Effector memory CD4-positive, alpha-beta T cell (primary cell): ENCODE measurements at regions not wholly inside any gene's neighbourhood (a gene's known extent, or its start where the extent isn't known, plus 50 kb on each side); places are given as distances from the start of the nearest gene placed in this dataset.
"Not testable (repeated sequence)": the region's sequence is repeated elsewhere in the genome, so short reads cannot be mapped to it uniquely, and the experiment has no call there.

Experiments
- DNase-seq, 3 donors: peaks; one replicate each; pipeline ENCODE4 v3.0.0-alpha.2; 2020
- H3K27ac ChIP-seq: 2 replicates; pipeline ENCODE4 v1.7.0; 2013; ENCODE audit warnings: mild to moderate bottlenecking, low read length, moderate library complexity; ENCODE audit not compliant: insufficient read depth, poor library complexity, severe bottlenecking
- H3K27me3 ChIP-seq: replicated peaks from 2 replicates; pipeline ENCODE4 v1.7.0; 2013; ENCODE audit warnings: mild to moderate bottlenecking, low read length; ENCODE audit not compliant: insufficient read depth, control insufficient read depth, poor library complexity, severe bottlenecking
- H3K36me3 ChIP-seq: 2 replicates; pipeline ENCODE4 v1.7.0; 2013; ENCODE audit warnings: mild to moderate bottlenecking, low read length, moderate library complexity; ENCODE audit not compliant: control insufficient read depth, insufficient read depth
- H3K4me1 ChIP-seq: 2 replicates; pipeline ENCODE4 v1.7.0; 2013; ENCODE audit warnings: low read length, mild to moderate bottlenecking; ENCODE audit not compliant: control insufficient read depth, insufficient read depth, poor library complexity, severe bottlenecking
- H3K4me3 ChIP-seq: 2 replicates; pipeline ENCODE4 v1.7.0; 2013; ENCODE audit warnings: low read length, low read depth, mild to moderate bottlenecking; ENCODE audit not compliant: insufficient read depth, poor library complexity, severe bottlenecking
- H3K9me3 ChIP-seq: 2 replicates; pipeline ENCODE4 v1.7.0; 2013; ENCODE audit warnings: mild to moderate bottlenecking, low read length, moderate library complexity; ENCODE audit not compliant: control insufficient read depth

DNA sequence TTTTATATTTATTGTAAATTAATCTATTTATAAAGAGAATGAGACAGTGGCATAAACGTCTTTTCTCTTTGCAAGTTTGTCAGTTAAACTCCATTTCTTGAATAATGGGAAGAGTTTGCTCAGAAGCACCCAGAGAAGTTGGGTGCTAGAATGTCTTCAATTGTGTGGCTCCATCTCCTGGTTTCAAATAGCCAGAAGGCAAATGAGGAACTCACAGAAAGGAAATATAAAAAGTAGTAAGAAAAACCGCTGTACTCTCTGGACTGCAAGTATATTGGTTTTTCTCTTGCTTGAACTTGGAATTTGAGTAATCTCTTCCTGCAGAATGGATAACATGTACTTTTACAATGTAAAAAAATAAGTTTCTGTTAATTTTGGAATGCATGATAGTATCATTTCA lies 217.5 kb downstream of the DPY19L2 start:
- no peak for DNase-seq
- H3K36me3 ChIP-seq: no peaks in the 10 kb centered on the region
- no peaks in the 10 kb centered on the region for H3K27me3 ChIP-seq
- H3K4me3 ChIP-seq: no peak overlapping the region
- no peaks in the 10 kb centered on the region for H3K9me3 ChIP-seq
- no peaks in the 10 kb centered on the region for H3K4me1 ChIP-seq
- H3K27ac ChIP-seq: no peak overlapping the region

DNA sequence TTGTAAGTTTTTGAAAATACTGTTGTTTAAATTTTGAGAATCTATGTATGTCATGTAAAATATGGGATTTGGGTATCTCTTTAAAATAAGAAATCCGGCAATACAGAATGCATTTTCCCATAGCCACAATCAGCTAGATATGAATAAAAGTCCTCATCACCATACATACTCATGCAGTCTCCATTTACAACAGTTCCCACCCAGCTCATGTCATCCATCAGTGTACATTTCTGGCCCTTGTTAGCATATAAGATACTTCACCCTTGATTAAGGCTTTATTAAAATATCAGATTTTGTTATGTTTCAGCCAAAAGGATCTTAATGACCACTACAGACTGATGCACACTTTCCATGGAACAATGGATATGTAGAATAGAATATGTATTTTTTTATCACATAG lies 218.0 kb downstream of the DPY19L2 start:
- no peak for DNase-seq
- no peaks in the 10 kb centered on the region for H3K4me1 ChIP-seq
- H3K27ac ChIP-seq: no peak overlapping the region
- H3K36me3 ChIP-seq: no peaks in the 10 kb centered on the region
- H3K4me3 ChIP-seq: no peak overlapping the region
- no peaks in the 10 kb centered on the region for H3K9me3 ChIP-seq
- no peaks in the 10 kb centered on the region for H3K27me3 ChIP-seq

DNA sequence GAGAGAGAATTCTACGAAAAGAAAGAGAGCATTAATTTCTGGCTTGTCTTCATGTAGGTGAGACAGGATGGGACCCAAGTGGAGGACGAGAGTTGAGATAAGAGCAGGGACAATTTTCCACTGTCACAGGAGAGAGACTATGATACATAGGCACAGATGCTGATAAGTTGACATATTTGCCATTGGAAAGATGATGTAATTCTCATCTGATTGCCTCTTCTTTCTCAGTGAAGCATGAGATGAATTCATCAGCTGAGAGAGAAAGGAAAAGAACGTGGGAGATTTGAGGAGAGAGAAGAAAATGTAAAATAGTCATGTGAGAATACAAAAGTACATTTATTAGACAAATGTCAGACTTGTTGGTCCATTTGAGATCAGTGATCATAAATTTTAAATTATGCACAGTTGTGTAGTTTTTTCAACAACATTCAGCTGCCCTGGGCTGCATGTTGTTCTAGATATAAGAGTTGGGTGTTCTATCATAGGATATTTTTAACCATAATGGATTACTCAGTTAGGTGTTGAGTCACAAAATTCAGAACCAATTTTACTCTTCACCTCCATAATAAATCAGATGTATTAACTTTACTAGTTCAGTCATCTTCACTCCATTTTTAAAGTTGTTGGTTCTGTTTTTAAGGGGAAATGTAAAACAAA lies 222.9 kb downstream of the DPY19L2 start:
- Histone ChIP-seq H3K4me3 (no peak overlapping the region), H3K27me3 (no peaks in the 10 kb centered on the region), H3K27ac (no peak overlapping the region), H3K36me3 (no peaks in the 10 kb centered on the region), H3K9me3 (no peaks in the 10 kb centered on the region), H3K4me1 (no peaks in the 10 kb centered on the region)
- DNase-seq: no peak

DNA sequence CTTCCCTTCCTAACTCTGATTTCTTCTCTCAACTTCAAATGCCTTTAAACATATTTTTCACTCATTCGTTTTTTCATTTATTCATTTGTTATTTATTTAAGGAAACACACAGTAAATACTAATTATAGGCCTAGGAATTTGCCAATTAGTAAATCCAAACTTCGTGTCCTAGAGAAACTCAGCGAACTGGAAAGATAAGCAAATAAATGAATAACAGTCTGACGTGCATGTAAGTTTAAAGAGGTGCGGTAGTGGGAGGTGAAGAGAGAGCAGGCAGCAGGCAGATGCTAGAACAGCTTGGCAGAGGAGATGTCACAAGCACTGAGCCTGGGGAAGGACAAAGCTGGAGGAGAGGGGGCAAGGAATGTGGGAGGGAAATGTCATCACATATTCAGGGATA lies 228.2 kb downstream of the DPY19L2 start:
- H3K4me3 ChIP-seq: no peak overlapping the region
- H3K9me3 ChIP-seq: no peaks in the 10 kb centered on the region
- H3K36me3 ChIP-seq: no peaks in the 10 kb centered on the region
- no peak for DNase-seq
- no peaks in the 10 kb centered on the region for H3K4me1 ChIP-seq
- H3K27me3 ChIP-seq: no peaks in the 10 kb centered on the region
- H3K27ac ChIP-seq: no peak overlapping the region

DNA sequence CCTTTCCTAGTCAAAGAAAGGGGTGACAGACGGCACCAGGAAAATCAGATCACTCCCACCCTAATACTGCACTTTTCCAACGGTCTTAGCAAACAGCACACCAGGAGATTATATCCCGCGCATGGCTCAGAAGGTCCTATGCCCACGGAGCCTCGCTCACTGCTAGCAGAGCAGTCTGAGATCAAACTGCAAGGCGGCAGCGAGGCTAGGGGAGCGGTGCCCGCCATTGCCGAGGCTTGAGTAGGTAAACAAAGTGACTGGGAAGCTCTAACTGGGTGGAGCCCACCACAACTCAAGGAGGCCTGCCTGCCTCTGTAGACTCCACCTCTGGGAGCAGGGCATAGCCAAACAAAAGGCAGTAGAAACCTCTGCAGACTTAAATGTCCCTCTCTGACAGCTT lies 233.9 kb downstream of the DPY19L2 start:
- not testable (repeated sequence) for DNase-seq, H3K9me3 ChIP-seq, H3K36me3 ChIP-seq, H3K4me3 ChIP-seq, H3K4me1 ChIP-seq, H3K27ac ChIP-seq, H3K27me3 ChIP-seq

DNA sequence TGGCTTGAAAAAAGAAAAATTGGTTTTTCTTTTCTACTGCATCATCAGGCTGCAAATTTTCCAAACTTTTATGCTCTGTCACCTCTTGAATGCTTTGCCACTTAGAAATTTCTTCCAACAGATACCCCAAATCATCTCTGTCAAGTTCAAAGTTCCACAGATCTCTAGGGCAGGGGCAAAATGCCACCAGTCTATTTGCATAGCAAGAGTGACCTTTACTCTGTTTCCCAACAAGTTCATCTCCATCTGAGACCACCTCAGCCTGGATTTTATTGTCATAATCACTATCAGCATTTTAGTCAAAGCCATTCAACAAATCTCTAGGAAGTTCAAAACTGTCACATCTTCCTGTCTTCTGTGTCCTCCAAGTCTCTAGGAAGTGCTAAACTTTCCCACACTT lies 240.3 kb downstream of the DPY19L2 start:
- not testable (repeated sequence) for H3K9me3 ChIP-seq, H3K27ac ChIP-seq

DNA sequence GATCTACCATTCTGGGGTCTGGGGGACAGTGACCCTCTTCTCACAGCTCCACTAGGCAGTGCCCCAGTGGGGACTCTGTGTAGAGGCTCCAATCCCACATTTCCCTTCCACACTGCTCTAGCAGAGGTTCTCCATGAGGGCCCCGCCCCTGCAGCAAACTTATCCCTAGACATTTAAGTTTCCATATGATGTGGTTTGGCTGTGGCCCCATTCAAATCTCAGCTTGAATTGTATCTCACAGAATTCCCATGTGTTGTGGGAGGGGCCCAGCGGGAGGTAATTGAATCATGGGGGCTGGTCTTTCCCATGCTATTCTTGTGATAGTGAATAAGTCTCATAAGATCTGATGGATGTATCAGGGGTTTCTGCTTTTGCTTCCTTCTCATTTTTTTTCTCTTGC lies 241.3 kb downstream of the DPY19L2 start:
- not testable (repeated sequence) for DNase-seq, H3K4me3 ChIP-seq, H3K4me1 ChIP-seq, H3K27me3 ChIP-seq, H3K27ac ChIP-seq, H3K36me3 ChIP-seq, H3K9me3 ChIP-seq

More for the DNA sequence above, 240.3 kb downstream of the DPY19L2 start:
- not testable (repeated sequence) for DNase-seq, H3K36me3 ChIP-seq, H3K4me1 ChIP-seq, H3K27me3 ChIP-seq, H3K4me3 ChIP-seq

DNA sequence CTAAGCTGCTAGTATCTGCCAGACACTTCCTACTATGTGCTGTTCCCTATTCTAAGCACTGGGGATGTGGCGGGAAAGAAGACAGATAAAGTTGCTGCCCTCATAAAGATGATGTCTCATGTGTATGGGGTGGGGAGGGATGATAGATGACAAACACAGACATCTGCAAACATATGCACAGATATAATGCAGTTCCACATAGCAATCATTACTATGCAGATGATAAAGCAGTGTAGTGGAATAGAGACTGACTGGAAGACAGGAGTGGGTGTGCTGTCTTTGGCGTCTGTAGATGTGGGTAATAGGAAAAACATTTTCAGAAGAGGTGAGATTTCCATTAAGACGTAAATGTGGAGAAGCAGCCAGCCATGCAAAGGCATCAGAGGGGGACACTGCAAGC lies 243.6 kb downstream of the DPY19L2 start:
- Histone ChIP-seq H3K27me3 (no peaks in the 10 kb centered on the region), H3K36me3 (no peaks in the 10 kb centered on the region), H3K4me3 (no peak overlapping the region), H3K4me1 (no peaks in the 10 kb centered on the region), H3K27ac (no peak overlapping the region), H3K9me3 (no peaks in the 10 kb centered on the region)
- DNase-seq: no peak

DNA sequence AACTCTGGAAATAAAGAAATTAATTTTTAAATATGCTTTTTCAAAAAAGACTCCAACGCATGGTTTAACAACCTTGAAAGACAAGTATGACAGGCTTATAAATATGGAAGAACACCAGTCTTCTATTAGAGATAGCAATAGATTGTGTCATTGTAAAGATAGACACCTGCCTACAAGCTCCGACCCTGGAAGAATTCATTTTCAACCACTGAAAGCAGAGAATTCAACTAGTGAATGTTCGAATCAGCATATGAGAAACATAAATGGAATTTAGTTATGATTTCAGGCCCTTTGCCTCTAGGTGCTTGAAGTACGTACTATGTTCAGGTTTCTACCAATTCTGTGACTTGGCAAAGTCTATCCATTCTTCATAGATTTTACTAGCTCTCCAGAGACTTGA lies 244.5 kb downstream of the DPY19L2 start:
- Histone ChIP-seq H3K27ac (no peak overlapping the region), H3K27me3 (no peaks in the 10 kb centered on the region), H3K4me3 (no peak overlapping the region), H3K36me3 (no peaks in the 10 kb centered on the region), H3K4me1 (no peaks in the 10 kb centered on the region), H3K9me3 (no peaks in the 10 kb centered on the region)
- DNase-seq: no peak

DNA sequence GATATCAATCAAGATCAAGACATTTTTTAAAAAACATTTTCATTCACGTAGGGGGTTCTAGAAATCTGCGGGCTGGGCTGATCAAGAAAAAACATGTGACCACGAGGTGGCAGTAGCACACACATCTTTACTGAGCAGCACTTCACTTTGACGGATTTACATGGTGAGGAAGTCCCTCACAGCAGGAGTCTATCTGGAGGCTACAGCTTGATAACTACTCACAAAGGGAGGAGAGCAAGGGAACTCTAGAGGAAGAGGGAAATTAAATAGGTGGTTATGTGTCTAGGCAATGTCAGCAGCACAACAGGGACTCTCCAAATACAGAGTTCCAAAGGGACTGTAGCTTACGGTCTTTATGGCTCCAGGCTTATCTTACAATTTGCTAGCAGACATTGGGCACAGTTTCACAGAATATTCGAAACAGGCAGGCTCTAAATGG lies 248.1 kb downstream of the DPY19L2 start:
- H3K4me1 ChIP-seq: no peaks in the 10 kb centered on the region
- H3K27ac ChIP-seq: no peak overlapping the region
- H3K9me3 ChIP-seq: no peaks in the 10 kb centered on the region
- H3K36me3 ChIP-seq: no peaks in the 10 kb centered on the region
- no peaks in the 10 kb centered on the region for H3K27me3 ChIP-seq
- no peak overlapping the region for H3K4me3 ChIP-seq
- peak in 1 of 3 donors; percentile 6 for DNase-seq
